K562 (cell line): ENCODE measurements at regions not wholly inside any gene's neighbourhood (a gene's known extent, or its start where the extent isn't known, plus 50 kb on each side); places are given as distances from the start of the nearest gene placed in this dataset.

Experiments
- BRCA1 ChIP-seq, 2 experiments: fragments of 450-650 bp in 1 of 2; sonication (generic) in 1 of 2; formaldehyde crosslinking in 1 of 2; IDR thresholded peaks; 2 replicates each; pipeline versions ENCODE4 v1.5.0 to v1.6.1; 2017 to 2020; ENCODE audit warnings: mild to moderate bottlenecking in 1 of 2, missing genetic modification reagents in 1 of 2
- CHD1 ChIP-seq: fragments of 200-600 bp; sonication (generic); IDR thresholded peaks from one replicate; pipeline ENCODE4 v1.6.1; 2012; ENCODE audit warnings: mild to moderate bottlenecking, moderate library complexity, low read length, inconsistent platforms
- CTCF ChIP-seq, 3 experiments: IDR thresholded peaks in 2 of 3; conservative IDR thresholded peaks in 1 of 3; 2 replicates each; pipeline ENCODE4 v1.5.1; 2011 to 2012; ENCODE audit warnings: low read length in 3 of 3, mild to moderate bottlenecking in 3 of 3, control low read depth in 2 of 3, improper control_type of control experiment in 1 of 3, inconsistent platforms in 1 of 3, low read depth in 1 of 3, mixed read lengths in 1 of 3, moderate library complexity in 1 of 3; ENCODE audit not compliant: insufficient read depth in 2 of 3
- CXXC5 ChIP-seq: fragments of 250-450 bp; sonication (Bioruptor Pico); IDR thresholded peaks from 2 replicates; pipeline ENCODE4 v1.8.0; 2022; ENCODE audit warnings: inconsistent platforms, mild to moderate bottlenecking, moderate library complexity
- DPF2 ChIP-seq: fragments of 450-650 bp; IDR thresholded peaks from 2 replicates; pipeline ENCODE4 v1.6.1; 2016
- PCBP2 ChIP-seq: fragments of 200-400 bp; formaldehyde crosslinking; IDR thresholded peaks from 2 replicates; pipeline ENCODE4 v1.6.1; 2018; ENCODE audit warnings: low read length, low read depth, mild to moderate bottlenecking, moderate library complexity; ENCODE audit not compliant: poor library complexity, severe bottlenecking
- ZNF224 ChIP-seq: sonication (generic); formaldehyde crosslinking; IDR thresholded peaks from 2 replicates; pipeline ENCODE4 v1.8.0; 2022; ENCODE audit warnings: mild to moderate bottlenecking, missing genetic modification reagents
- ZNF324 ChIP-seq: fragments of 250-450 bp; sonication (Bioruptor Pico); IDR thresholded peaks from 2 replicates; pipeline ENCODE4 v1.4.0; 2020; ENCODE audit warnings: mild to moderate bottlenecking

GRCh38 chr10:90447831-90448230 is 410.0 kb downstream of the HTR7 start:
- no peak for TF ChIP-seq CTCF (IDR thresholded peaks at IDR 0.05 in 2 of 3, conservative IDR thresholded peaks at IDR 0.05 in 1 of 3; ENCODE audit: insufficient read depth in 2 of 3, low read depth in 1 of 3, low read length in 3 of 3)
- TF ChIP-seq ZNF224 (CRISPR knock-in tag) = no peak
- TF ChIP-seq PCBP2 = no peak
- no peak for TF ChIP-seq CHD1
- TF ChIP-seq DPF2 = no peak
- TF ChIP-seq ZNF324 (CRISPR knock-in tag) = no peak
- no peak for TF ChIP-seq CXXC5 (CRISPR knock-in tag)
- no peak for TF ChIP-seq BRCA1 (IDR thresholded peaks at IDR 0.05)
- no peak for TF ChIP-seq BRCA1 (CRISPR knock-in tag; IDR thresholded peaks at IDR 0.05)
